ENCODE measurements at regions not wholly inside any gene's neighbourhood (a gene's known extent, or its start where the extent isn't known, plus 50 kb on each side); places are given as distances from the start of the nearest gene placed in this dataset.
A peak's percentile ranks its signal among the peaks of the same experiment; 100 is the strongest.

GRCh38 chr2:239895116-239895515, 130.0 kb downstream of the NDUFA10 start:
- no peak for TF ChIP-seq CTCF (IDR thresholded peaks at IDR 0.05)
- TF ChIP-seq EP300 (IDR thresholded peaks at IDR 0.05) = no peak
- no peak for TF ChIP-seq POLR2AphosphoS5 (IDR thresholded peaks at IDR 0.05)
- TF ChIP-seq POLR2A (IDR thresholded peaks at IDR 0.05) = no peak
- no peaks in the 10 kb centered on the region for H3K36me3 ChIP-seq
- no peak overlapping the region for H3K27ac ChIP-seq
- H3K4me1 ChIP-seq = no peaks in the 10 kb centered on the region
- WGBS = 76% methylated on average over 3 of the region's 3 CpGs
- H3K9me3 ChIP-seq = no peaks in the 10 kb centered on the region
- H3K4me3 ChIP-seq = no peak overlapping the region
- H3K27me3 ChIP-seq = peaks cover 13% of the 10 kb centered on the region
- peak in 1 of 2 donors; percentile 37 for DNase-seq (ENCODE audit: low spot score in 2 of 2)

GRCh38 chr2:239894276-239894675, 130.9 kb downstream of the NDUFA10 start:
- Histone ChIP-seq H3K4me3 (no peak overlapping the region), H3K9me3 (no peaks in the 10 kb centered on the region), H3K27ac (no peak overlapping the region), H3K36me3 (no peaks in the 10 kb centered on the region), H3K27me3 (peaks cover 13% of the 10 kb centered on the region), H3K4me1 (no peaks in the 10 kb centered on the region)
- DNase-seq (ENCODE audit: low spot score in 2 of 2) = peak in 1 of 2 donors; percentile 48
- TF ChIP-seq POLR2AphosphoS5 (IDR thresholded peaks at IDR 0.05) (no peak), EP300 (IDR thresholded peaks at IDR 0.05) (no peak)
- 87% methylated on average over 5 of the region's 5 CpGs for WGBS

DNA sequence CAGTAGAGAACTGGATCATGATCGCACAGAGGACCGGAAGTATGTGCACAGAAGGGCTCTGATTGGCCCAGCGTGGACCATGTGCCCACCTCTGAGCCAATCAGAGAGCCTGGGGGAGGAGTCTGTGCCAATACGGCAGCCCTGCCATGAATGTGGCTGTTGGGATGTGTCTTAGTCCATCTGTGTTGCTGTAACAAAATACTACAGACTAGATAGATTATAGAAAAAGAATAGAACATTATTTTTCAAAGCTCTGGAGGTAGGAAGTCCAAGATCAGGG, 132.0 kb downstream of the NDUFA10 start:
- 60% methylated on average over 4 of the region's 4 CpGs for WGBS
- Histone ChIP-seq H3K9me3 (no peaks in the 10 kb centered on the region), H3K27me3 (peaks cover 13% of the 10 kb centered on the region), H3K27ac (no peak overlapping the region), H3K36me3 (no peaks in the 10 kb centered on the region), H3K4me1 (no peaks in the 10 kb centered on the region), H3K4me3 (no peak overlapping the region)
- DNase-seq (ENCODE audit: low spot score in 2 of 2) = no peak
- no peak for TF ChIP-seq POLR2A (IDR thresholded peaks at IDR 0.05)
- TF ChIP-seq POLR2AphosphoS5 (IDR thresholded peaks at IDR 0.05) = no peak
- no peak for TF ChIP-seq CTCF (IDR thresholded peaks at IDR 0.05)
- TF ChIP-seq EP300 (IDR thresholded peaks at IDR 0.05) = no peak

DNA sequence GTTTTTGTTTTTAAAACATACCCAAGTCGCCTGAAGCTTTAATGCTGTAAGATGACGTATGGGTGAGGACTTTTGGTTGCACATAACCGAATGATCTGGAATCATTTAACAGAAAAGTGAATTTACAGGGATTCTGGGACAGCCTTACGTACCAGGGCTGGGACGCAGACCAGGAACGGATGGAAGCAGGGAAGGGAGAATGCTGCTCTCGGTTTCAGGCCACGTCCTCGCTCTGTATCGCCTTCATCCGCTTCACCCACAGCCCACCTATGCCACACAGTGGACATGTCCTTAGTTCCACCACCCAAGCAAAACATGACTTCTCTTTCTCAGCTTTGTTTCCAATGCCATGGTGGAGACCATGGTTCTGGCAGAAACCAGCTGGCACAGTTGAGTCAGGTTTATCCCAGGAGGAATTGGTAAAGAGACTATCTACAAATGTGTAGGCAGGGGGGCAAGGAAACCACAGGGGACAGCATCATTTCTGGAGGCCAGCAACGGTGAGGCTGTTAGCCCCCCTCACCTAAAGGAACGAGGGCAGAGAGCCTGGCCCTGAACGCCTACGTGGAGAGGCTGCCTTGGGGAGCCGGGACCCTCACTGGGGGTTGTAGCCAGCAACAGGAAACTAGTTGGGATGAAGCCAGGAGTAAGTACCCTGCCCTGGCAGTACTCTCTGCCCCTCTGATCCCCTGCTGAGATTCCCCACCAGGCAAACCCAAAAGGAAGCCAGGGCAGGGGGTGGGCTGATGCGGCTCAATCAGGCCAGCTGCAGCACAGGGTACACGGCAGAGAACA, 132.5 kb downstream of the NDUFA10 start:
- H3K27ac ChIP-seq = no peak overlapping the region
- H3K9me3 ChIP-seq = no peaks in the 10 kb centered on the region
- no peaks in the 10 kb centered on the region for H3K36me3 ChIP-seq
- peak in 1 of 2 donors; percentile 59 for DNase-seq (ENCODE audit: low spot score in 2 of 2)
- H3K4me1 ChIP-seq = no peaks in the 10 kb centered on the region
- no peak overlapping the region for H3K4me3 ChIP-seq
- 76% methylated on average over 16 of the region's 18 CpGs for WGBS
- peaks cover 8% of the 10 kb centered on the region for H3K27me3 ChIP-seq
- TF ChIP-seq POLR2AphosphoS5 (IDR thresholded peaks at IDR 0.05) = no peak
- TF ChIP-seq CTCF (IDR thresholded peaks at IDR 0.05) = no peak
- no peak for TF ChIP-seq POLR2A (IDR thresholded peaks at IDR 0.05)
- no peak for TF ChIP-seq EP300 (IDR thresholded peaks at IDR 0.05)

- Histone ChIP-seq H3K9me3 (no peaks in the 10 kb centered on the region), H3K27ac (no peak overlapping the region), H3K4me1 (no peaks in the 10 kb centered on the region), H3K36me3 (no peaks in the 10 kb centered on the region), H3K4me3 (no peak overlapping the region), H3K27me3 (peaks cover 6% of the 10 kb centered on the region)
- TF ChIP-seq EP300 (IDR thresholded peaks at IDR 0.05) (no peak), CTCF (IDR thresholded peaks at IDR 0.05) (no peak), POLR2AphosphoS5 (IDR thresholded peaks at IDR 0.05) (no peak), POLR2A (IDR thresholded peaks at IDR 0.05) (no peak)
- no peak for DNase-seq (ENCODE audit: low spot score in 2 of 2)
- WGBS = 88% methylated on average over 3 of the region's 3 CpGs
These were observed 133.4 kb downstream of the NDUFA10 start for GRCh38 chr2:239891698-239892097.

All from suprapubic skin (tissue), 4 donors.